Fibroblast of villous mesenchyme (primary cell): ENCODE measurements at regions not wholly inside any gene's neighbourhood (a gene's known extent, or its start where the extent isn't known, plus 50 kb on each side); places are given as distances from the start of the nearest gene placed in this dataset.
A peak's percentile ranks its signal among the peaks of the same experiment; 100 is the strongest.

Experiments
- DNase-seq: peaks from one replicate; pipeline ENCODE4 v3.0.0-alpha.2; 2010; ENCODE audit warnings: low read depth
- H3K4me3 ChIP-seq: 2 replicates; pipeline ENCODE4 v1.5.1; 2011; ENCODE audit warnings: low read depth, mild to moderate bottlenecking, low read length
- TF ChIP-seq, protein P1 (sequence below): IDR thresholded peaks from 2 replicates; pipeline ENCODE4 v1.5.1; 2012; ENCODE audit warnings: low read depth, mild to moderate bottlenecking, low read length; ENCODE audit not compliant: insufficient read depth

DNA sequence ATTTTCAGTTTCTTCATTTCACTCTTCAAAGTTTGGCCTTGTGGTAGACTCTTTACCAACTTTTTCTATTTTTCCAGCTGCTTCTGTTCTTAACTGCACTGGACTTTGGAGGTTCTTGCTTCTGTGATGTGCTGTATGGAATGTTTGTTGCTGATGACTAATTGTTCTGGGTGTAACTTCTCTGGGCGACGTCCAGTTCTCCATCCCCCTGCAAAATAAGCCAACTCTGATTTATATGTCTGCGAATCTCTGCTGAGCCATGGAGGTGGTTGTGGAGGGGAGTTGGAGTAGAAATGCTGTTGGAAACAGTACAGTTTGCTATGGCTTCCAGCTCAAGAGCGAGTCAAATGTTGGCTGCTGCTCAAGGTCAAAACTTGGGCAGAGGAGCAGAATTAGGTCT, 113.9 kb upstream of the DYRK2 start:
- peak; percentile 60 for DNase-seq
- no peak overlapping the region for H3K4me3 ChIP-seq
- TF ChIP-seq, protein P1, sequence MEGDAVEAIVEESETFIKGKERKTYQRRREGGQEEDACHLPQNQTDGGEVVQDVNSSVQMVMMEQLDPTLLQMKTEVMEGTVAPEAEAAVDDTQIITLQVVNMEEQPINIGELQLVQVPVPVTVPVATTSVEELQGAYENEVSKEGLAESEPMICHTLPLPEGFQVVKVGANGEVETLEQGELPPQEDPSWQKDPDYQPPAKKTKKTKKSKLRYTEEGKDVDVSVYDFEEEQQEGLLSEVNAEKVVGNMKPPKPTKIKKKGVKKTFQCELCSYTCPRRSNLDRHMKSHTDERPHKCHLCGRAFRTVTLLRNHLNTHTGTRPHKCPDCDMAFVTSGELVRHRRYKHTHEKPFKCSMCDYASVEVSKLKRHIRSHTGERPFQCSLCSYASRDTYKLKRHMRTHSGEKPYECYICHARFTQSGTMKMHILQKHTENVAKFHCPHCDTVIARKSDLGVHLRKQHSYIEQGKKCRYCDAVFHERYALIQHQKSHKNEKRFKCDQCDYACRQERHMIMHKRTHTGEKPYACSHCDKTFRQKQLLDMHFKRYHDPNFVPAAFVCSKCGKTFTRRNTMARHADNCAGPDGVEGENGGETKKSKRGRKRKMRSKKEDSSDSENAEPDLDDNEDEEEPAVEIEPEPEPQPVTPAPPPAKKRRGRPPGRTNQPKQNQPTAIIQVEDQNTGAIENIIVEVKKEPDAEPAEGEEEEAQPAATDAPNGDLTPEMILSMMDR: no peak

DNA sequence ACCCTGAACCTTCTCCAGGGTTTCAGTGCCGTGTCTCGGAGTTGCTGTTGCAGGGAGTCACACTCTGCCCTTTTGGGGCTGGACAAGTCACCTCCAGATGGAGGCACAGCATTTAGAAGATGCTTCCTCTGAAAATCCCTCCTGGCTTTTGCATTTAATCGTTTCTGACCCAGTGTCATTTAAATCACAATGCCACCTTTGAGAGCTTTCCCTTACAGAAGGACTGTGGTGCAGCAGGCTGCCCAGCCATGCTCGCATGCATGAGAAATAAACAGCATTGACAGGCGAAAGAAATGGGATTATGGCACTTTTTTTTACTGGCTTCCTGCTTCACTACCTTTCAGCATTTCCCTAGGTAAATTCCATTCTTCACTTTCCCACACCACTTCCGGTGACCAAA, 113.4 kb upstream of the DYRK2 start:
- no peak overlapping the region for H3K4me3 ChIP-seq
- no peak for DNase-seq
- TF ChIP-seq, protein P1: no peak

GRCh38 chr12:67535971-67536370, 112.6 kb upstream of the DYRK2 start:
- no peak overlapping the region for H3K4me3 ChIP-seq
- DNase-seq: no peak
- TF ChIP-seq, protein P1: no peak

DNA sequence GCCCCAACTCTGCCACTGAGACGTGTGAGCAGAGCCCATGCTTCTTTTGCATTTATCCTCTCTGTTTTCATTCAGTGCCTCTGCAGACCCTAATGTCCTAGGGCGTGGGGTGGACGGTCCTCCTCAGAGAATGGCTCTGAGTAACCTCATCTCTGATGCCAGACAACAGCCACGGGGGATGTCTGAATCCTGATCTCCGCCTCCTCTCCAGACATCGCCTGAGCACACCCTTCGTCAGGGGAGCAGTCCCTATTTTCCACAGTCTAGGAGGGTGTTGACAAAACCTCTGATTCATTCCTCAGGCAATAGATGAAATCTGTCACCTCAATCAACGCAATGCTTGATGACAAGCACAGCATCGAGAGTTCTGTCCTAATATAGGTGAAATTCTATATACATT, 109.2 kb upstream of the DYRK2 start:
- DNase-seq: no peak
- TF ChIP-seq, protein P1: no peak
- no peak overlapping the region for H3K4me3 ChIP-seq

GRCh38 chr12:67539946-67540345, 108.6 kb upstream of the DYRK2 start:
- H3K4me3 ChIP-seq: no peak overlapping the region
- no peak for DNase-seq
- TF ChIP-seq, protein P1: no peak

DNA sequence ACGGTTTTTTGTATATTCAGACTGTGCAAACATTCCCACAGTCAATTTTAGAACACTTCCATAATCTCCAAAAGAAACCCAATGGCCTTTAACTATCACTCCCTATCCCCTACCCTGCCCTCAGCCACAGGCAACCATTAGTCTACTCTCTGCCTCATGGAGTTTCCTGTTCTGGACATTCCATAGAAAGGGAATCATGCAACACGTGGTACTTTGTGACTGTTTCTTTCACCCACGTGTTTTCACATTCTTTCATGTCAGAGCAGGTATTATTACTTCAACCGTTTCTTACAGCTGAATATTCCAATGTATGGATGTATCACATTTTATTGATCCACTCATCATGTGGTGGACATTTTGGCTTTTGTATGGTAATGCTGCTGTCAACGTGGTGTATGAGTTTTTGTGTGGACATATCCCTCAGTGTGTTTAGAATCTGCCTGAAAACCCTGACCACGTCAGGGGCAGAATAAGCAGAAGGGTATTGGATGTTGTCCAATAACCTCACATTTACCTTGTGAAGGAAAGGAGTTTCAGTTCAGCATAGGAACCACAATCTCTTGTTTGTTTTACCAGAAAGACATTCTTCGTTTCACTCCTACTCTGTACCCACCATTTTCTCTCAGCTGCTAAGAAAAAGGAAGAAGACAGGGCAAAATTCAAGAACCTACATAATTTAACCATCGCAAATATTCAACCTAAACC, 107.5 kb upstream of the DYRK2 start:
- no peak overlapping the region for H3K4me3 ChIP-seq
- DNase-seq: no peak
- TF ChIP-seq, protein P1: no peak

DNA sequence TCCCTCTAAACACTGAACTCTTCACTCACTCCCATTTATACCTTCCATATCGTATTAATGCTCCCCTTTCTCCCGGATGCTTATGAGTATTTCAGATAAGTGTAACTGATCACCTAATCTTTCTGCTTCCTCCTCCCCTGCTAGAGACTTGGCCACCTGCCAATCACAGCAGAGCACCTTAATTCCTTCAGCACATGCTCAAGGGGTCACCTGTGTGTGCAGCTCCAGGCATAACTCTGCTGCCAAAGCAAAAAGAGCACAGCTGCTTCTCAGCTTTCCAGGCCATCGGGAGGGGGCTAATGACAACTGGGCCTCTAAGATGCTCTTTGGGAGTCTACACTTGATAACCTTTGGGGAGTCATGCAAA, 106.9 kb upstream of the DYRK2 start:
- TF ChIP-seq, protein P1: no peak

More for the DNA sequence above, 106.9 kb upstream of the DYRK2 start:
- DNase-seq: no peak
- H3K4me3 ChIP-seq: no peak overlapping the region
